Stomach (tissue), 4 donors: ENCODE measurements at regions not wholly inside any gene's neighbourhood (a gene's known extent, or its start where the extent isn't known, plus 50 kb on each side); places are given as distances from the start of the nearest gene placed in this dataset.

ENCODE experiments used
- POLR2A ChIP-seq, 4 donors: fragments of 450-650 bp; IDR thresholded peaks; one replicate each; pipeline ENCODE4 v1.6.1; 2016; ENCODE audit warnings: antibody characterized with exemption in 4 of 4, control low read depth in 2 of 4, mild to moderate bottlenecking in 1 of 4, moderate library complexity in 1 of 4
- TF ChIP-seq, protein P1 (sequence below), 7 experiments: fragments of 450-650 bp in 4 of 7; fragments of 200-600 bp in 3 of 7; sonication (generic) in 3 of 7; IDR thresholded peaks; one replicate each; pipeline ENCODE4 v1.5.1; 2016 to 2019; ENCODE audit warnings: antibody characterized with exemption in 7 of 7, control low read depth in 2 of 7, mild to moderate bottlenecking in 1 of 7

DNA sequence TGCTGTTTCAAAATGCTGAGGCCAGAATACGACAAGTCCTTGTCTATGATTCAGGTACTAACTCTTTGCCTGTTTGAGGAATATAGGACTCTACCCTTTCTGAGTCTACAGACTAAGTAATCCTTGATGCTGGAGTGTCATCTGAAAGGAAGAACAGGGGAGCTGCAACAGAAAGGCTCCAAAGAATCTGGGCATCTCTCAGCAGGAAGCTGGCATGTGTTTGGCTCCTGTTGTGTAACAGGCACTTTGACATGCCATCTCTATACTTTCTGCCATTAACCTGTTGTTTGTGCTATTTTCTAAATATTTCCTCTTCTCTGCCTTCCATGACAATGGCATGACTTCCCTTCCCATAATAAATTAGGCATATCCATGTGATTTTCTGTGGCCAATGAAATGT, 409.5 kb downstream of the ADRA2A start:
- TF ChIP-seq POLR2A (IDR thresholded peaks at IDR 0.05): no peak
- TF ChIP-seq, protein P1, sequence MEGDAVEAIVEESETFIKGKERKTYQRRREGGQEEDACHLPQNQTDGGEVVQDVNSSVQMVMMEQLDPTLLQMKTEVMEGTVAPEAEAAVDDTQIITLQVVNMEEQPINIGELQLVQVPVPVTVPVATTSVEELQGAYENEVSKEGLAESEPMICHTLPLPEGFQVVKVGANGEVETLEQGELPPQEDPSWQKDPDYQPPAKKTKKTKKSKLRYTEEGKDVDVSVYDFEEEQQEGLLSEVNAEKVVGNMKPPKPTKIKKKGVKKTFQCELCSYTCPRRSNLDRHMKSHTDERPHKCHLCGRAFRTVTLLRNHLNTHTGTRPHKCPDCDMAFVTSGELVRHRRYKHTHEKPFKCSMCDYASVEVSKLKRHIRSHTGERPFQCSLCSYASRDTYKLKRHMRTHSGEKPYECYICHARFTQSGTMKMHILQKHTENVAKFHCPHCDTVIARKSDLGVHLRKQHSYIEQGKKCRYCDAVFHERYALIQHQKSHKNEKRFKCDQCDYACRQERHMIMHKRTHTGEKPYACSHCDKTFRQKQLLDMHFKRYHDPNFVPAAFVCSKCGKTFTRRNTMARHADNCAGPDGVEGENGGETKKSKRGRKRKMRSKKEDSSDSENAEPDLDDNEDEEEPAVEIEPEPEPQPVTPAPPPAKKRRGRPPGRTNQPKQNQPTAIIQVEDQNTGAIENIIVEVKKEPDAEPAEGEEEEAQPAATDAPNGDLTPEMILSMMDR (IDR thresholded peaks at IDR 0.05): no peak
